Thyroid gland (tissue), 4 donors: ENCODE measurements at regions not wholly inside any gene's neighbourhood (a gene's known extent, or its start where the extent isn't known, plus 50 kb on each side); places are given as distances from the start of the nearest gene placed in this dataset.

Source experiments
- DNase-seq, 2 donors: peaks; one replicate each; pipeline ENCODE4 v3.0.0-alpha.2; 2019
- H3K27ac ChIP-seq, 3 donors: fragments of 200-600 bp; sonication (generic); 1 replicate in 2 of 3; 2 replicates in 1 of 3; pipeline ENCODE4 v1.5.1; 2016 to 2019; ENCODE audit warnings: mild to moderate bottlenecking in 1 of 3, moderate library complexity in 1 of 3
- H3K27me3 ChIP-seq: fragments of 200-600 bp; sonication (generic); one replicate; pipeline ENCODE4 v1.5.1; 2019
- H3K36me3 ChIP-seq, 2 donors: fragments of 200-600 bp; sonication (generic); one replicate each; pipeline ENCODE4 v1.5.1; 2016 to 2019
- H3K4me1 ChIP-seq, 2 donors: fragments of 200-600 bp; sonication (generic); one replicate each; pipeline ENCODE4 v1.5.1; 2017 to 2019
- H3K4me3 ChIP-seq, 3 donors: fragments of 200-600 bp; sonication (generic); replicated peaks in 1 of 3; 1 replicate in 2 of 3; 2 replicates in 1 of 3; pipeline ENCODE4 v1.5.1; 2016; ENCODE audit warnings: mild to moderate bottlenecking in 1 of 3
- H3K9me3 ChIP-seq: fragments of 200-600 bp; sonication (generic); one replicate; pipeline ENCODE4 v1.5.1; 2017
- CTCF ChIP-seq, 6 experiments: fragments of 200-600 bp in 3 of 6; fragments of 450-650 bp in 3 of 6; sonication (generic) in 3 of 6; IDR thresholded peaks; one replicate each; pipeline ENCODE4 v1.5.1; 2016 to 2019; ENCODE audit warnings: antibody characterized with exemption in 6 of 6, mild to moderate bottlenecking in 2 of 6, inconsistent platforms in 1 of 6, moderate library complexity in 1 of 6
- POLR2A ChIP-seq, 2 donors: fragments of 450-650 bp; IDR thresholded peaks; one replicate each; pipeline ENCODE4 v1.6.1; 2017; ENCODE audit warnings: antibody characterized with exemption in 2 of 2, mild to moderate bottlenecking in 2 of 2, moderate library complexity in 1 of 2
- WGBS, 2 donors: methylation state at CpG; one replicate each; pipeline ENCODE4 v1.1.5; 2017; 5-methylcytosine and 5-hydroxymethylcytosine counted together
- intact Hi-C: fragments of 100-400 bp; cut with DNase I; formaldehyde crosslinking; loops from one replicate; pipeline ENCODE4 v1.15.1; 2023

- Histone ChIP-seq H3K27me3 (no peaks in the 10 kb centered on the region), H3K4me3 (no peak overlapping the region), H3K9me3 (no peaks in the 10 kb centered on the region), H3K36me3 (no peaks in the 10 kb centered on the region), H3K27ac (no peak overlapping the region), H3K4me1 (no peaks in the 10 kb centered on the region)
- no peak for DNase-seq
- WGBS, 2 donors: 91 to 93% methylated on average over 13 of the region's 13 CpGs
- intact Hi-C loops: no loop called here
- TF ChIP-seq POLR2A (IDR thresholded peaks at IDR 0.05) (no peak), CTCF (IDR thresholded peaks at IDR 0.05) (no peak)
Measured at GRCh38 chr10:128730922-128731321, 604.7 kb upstream of the MKI67 start.

GRCh38 chr10:128734161-128734560 is 607.9 kb upstream of the MKI67 start:
- whole genome bisulfite sequencing, 2 donors: 92 to 95% methylated on average over 5 of the region's 5 CpGs

GRCh38 chr10:128734734-128735133 is 608.5 kb upstream of the MKI67 start:
- Histone ChIP-seq H3K36me3 (no peaks in the 10 kb centered on the region), H3K27ac (no peak overlapping the region), H3K9me3 (no peaks in the 10 kb centered on the region), H3K4me3 (no peak overlapping the region), H3K4me1 (no peaks in the 10 kb centered on the region), H3K27me3 (no peaks in the 10 kb centered on the region)
- DNase-seq: no peak
- intact Hi-C loops: no loop called here
- WGBS, 2 donors: 88 to 91% methylated on average over 9 of the region's 9 CpGs
- TF ChIP-seq POLR2A (IDR thresholded peaks at IDR 0.05) (no peak), CTCF (IDR thresholded peaks at IDR 0.05) (no peak)

More at GRCh38 chr10:128734161-128734560, 607.9 kb upstream of the MKI67 start:
- no peak overlapping the region for H3K27ac ChIP-seq
- no peak for DNase-seq
- H3K9me3 ChIP-seq: no peaks in the 10 kb centered on the region
- no peaks in the 10 kb centered on the region for H3K36me3 ChIP-seq
- TF ChIP-seq POLR2A (IDR thresholded peaks at IDR 0.05) (no peak), CTCF (IDR thresholded peaks at IDR 0.05) (no peak)
- H3K27me3 ChIP-seq: no peaks in the 10 kb centered on the region
- intact Hi-C loops: no loop called here
- H3K4me1 ChIP-seq: no peaks in the 10 kb centered on the region
- no peak overlapping the region for H3K4me3 ChIP-seq

GRCh38 chr10:128735996-128736395 is 609.8 kb upstream of the MKI67 start:
- H3K36me3 ChIP-seq: no peaks in the 10 kb centered on the region
- TF ChIP-seq CTCF (IDR thresholded peaks at IDR 0.05) (no peak), POLR2A (IDR thresholded peaks at IDR 0.05) (no peak)
- no peaks in the 10 kb centered on the region for H3K9me3 ChIP-seq
- WGBS, 2 donors: 68 to 73% methylated on average over 8 of the region's 8 CpGs
- no peak for DNase-seq
- intact Hi-C loops: no loop called here
- H3K27me3 ChIP-seq: no peaks in the 10 kb centered on the region
- no peak overlapping the region for H3K27ac ChIP-seq
- no peaks in the 10 kb centered on the region for H3K4me1 ChIP-seq
- no peak overlapping the region for H3K4me3 ChIP-seq

GRCh38 chr10:128738386-128738915 is 612.2 kb upstream of the MKI67 start:
- H3K36me3 ChIP-seq: no peaks in the 10 kb centered on the region
- no peak overlapping the region for H3K4me3 ChIP-seq
- WGBS, 2 donors: 46 to 47% methylated on average over 11 of the region's 11 CpGs
- H3K4me1 ChIP-seq: no peaks in the 10 kb centered on the region
- no peaks in the 10 kb centered on the region for H3K9me3 ChIP-seq
- no peak overlapping the region for H3K27ac ChIP-seq
- intact Hi-C loops: no loop called here
- H3K27me3 ChIP-seq: no peaks in the 10 kb centered on the region
- TF ChIP-seq POLR2A (IDR thresholded peaks at IDR 0.05) (no peak), CTCF (IDR thresholded peaks at IDR 0.05) (no peak)
- DNase-seq: no peak
